Vagina (tissue), 2 donors: ENCODE measurements at regions not wholly inside any gene's neighbourhood (a gene's known extent, or its start where the extent isn't known, plus 50 kb on each side); places are given as distances from the start of the nearest gene placed in this dataset.

Experiments
- DNase-seq, 2 donors: peaks; one replicate each; pipeline ENCODE4 v3.0.0-alpha.2; 2017; ENCODE audit errors: extremely low spot score in 2 of 2
- H3K27ac ChIP-seq: fragments of 200-600 bp; sonication (generic); one replicate; pipeline ENCODE4 v1.5.1; 2019
- H3K27me3 ChIP-seq: fragments of 200-600 bp; sonication (generic); one replicate; pipeline ENCODE4 v1.5.1; 2019
- H3K36me3 ChIP-seq, 2 donors: fragments of 200-600 bp; sonication (generic); one replicate each; pipeline ENCODE4 v1.5.1; 2017 to 2019
- H3K4me1 ChIP-seq: fragments of 200-600 bp; sonication (generic); one replicate; pipeline ENCODE4 v1.5.1; 2019
- H3K4me3 ChIP-seq, 2 donors: fragments of 200-600 bp; sonication (generic); 1 replicate in 1 of 2; 2 replicates in 1 of 2; pipeline ENCODE4 v1.5.1; 2016 to 2019
- H3K9me3 ChIP-seq: fragments of 200-600 bp; sonication (generic); one replicate; pipeline ENCODE4 v1.5.1; 2019
- POLR2A ChIP-seq, 2 donors: fragments of 450-650 bp; IDR thresholded peaks; one replicate each; pipeline ENCODE4 v1.6.1; 2017; ENCODE audit warnings: antibody characterized with exemption in 2 of 2, mild to moderate bottlenecking in 2 of 2, moderate library complexity in 2 of 2
- POLR2AphosphoS5 ChIP-seq, 2 donors: sonication (generic); formaldehyde crosslinking; IDR thresholded peaks; one replicate each; pipeline ENCODE4 v1.9.0; 2017; ENCODE audit warnings: antibody characterized with exemption in 2 of 2, mild to moderate bottlenecking in 2 of 2, low read depth in 1 of 2; ENCODE audit not compliant: insufficient read depth in 1 of 2
- intact Hi-C: fragments of 100-400 bp; cut with DNase I; formaldehyde crosslinking; loops from one replicate; pipeline ENCODE4 v1.15.1; 2023
- TF ChIP-seq, protein P1 (sequence below), 3 experiments: fragments of 450-650 bp in 2 of 3; fragments of 200-600 bp in 1 of 3; sonication (generic) in 1 of 3; IDR thresholded peaks; one replicate each; pipeline ENCODE4 v1.5.1; 2017 to 2019; ENCODE audit warnings: antibody characterized with exemption in 3 of 3, mild to moderate bottlenecking in 2 of 3, moderate library complexity in 2 of 3

DNA sequence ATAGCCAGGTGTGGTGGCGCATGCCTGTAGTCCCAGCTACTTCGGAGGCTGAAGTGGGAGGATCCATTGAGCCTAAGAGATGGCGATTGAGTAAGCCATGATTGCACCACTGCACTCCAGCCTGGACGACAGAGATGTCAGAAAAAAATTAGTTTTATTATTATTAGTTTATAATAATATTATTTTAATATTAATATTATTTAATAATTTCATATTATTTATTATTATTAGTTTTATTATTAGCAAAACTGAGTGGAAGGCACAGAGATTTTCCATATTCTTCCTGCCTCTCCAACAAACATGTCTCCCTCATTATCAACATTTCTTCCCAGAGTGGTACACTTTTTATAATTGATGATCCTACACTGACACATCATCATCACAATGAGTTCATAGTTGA is 278.2 kb downstream of the SOX11 start:
- no peaks in the 10 kb centered on the region for H3K4me1 ChIP-seq
- no peaks in the 10 kb centered on the region for H3K36me3 ChIP-seq
- no peak for DNase-seq
- intact Hi-C loops: no loop called here
- TF ChIP-seq POLR2A (IDR thresholded peaks at IDR 0.05) (no peak), POLR2AphosphoS5 (IDR thresholded peaks at IDR 0.05; ENCODE audit: insufficient read depth in 1 of 2, low read depth in 1 of 2) (no peak)
- TF ChIP-seq, protein P1, sequence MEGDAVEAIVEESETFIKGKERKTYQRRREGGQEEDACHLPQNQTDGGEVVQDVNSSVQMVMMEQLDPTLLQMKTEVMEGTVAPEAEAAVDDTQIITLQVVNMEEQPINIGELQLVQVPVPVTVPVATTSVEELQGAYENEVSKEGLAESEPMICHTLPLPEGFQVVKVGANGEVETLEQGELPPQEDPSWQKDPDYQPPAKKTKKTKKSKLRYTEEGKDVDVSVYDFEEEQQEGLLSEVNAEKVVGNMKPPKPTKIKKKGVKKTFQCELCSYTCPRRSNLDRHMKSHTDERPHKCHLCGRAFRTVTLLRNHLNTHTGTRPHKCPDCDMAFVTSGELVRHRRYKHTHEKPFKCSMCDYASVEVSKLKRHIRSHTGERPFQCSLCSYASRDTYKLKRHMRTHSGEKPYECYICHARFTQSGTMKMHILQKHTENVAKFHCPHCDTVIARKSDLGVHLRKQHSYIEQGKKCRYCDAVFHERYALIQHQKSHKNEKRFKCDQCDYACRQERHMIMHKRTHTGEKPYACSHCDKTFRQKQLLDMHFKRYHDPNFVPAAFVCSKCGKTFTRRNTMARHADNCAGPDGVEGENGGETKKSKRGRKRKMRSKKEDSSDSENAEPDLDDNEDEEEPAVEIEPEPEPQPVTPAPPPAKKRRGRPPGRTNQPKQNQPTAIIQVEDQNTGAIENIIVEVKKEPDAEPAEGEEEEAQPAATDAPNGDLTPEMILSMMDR (IDR thresholded peaks at IDR 0.05): no peak
- H3K9me3 ChIP-seq: no peaks in the 10 kb centered on the region
- no peak overlapping the region for H3K27ac ChIP-seq
- H3K27me3 ChIP-seq: no peaks in the 10 kb centered on the region
- no peak overlapping the region for H3K4me3 ChIP-seq

GRCh38 chr2:5974477-5974876 is 282.3 kb downstream of the SOX11 start:
- H3K4me1 ChIP-seq: no peaks in the 10 kb centered on the region
- TF ChIP-seq, protein P1 (IDR thresholded peaks at IDR 0.05): no peak
- TF ChIP-seq POLR2AphosphoS5 (IDR thresholded peaks at IDR 0.05; ENCODE audit: insufficient read depth in 1 of 2, low read depth in 1 of 2): no peak
- no peak for TF ChIP-seq POLR2A (IDR thresholded peaks at IDR 0.05)
- intact Hi-C loops: no loop called here
- DNase-seq: no peak
- H3K27me3 ChIP-seq: no peaks in the 10 kb centered on the region
- no peaks in the 10 kb centered on the region for H3K9me3 ChIP-seq
- H3K27ac ChIP-seq: no peak overlapping the region
- H3K36me3 ChIP-seq: no peaks in the 10 kb centered on the region
- no peak overlapping the region for H3K4me3 ChIP-seq

DNA sequence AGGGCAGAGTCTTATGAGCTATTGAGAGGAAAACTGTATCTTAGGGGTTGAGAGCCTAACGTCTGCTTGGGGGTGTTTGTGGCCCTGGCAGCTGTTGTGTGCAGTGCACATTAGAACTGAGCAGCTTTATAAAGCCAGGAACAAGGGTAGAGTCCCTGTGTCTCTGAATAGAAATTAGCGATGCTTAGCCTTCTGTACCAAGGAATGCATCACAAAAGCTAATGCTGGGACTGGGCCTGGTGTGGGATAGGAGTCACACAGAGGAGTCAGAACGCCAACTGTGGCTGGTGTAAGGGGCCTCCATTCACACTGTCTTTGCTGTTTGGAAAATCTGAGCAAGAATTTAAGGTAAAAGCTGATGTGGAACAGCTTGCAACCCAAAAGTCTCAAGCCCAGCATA is 283.2 kb downstream of the SOX11 start:
- TF ChIP-seq, protein P1 (IDR thresholded peaks at IDR 0.05): no peak
- TF ChIP-seq POLR2A (IDR thresholded peaks at IDR 0.05) (no peak), POLR2AphosphoS5 (IDR thresholded peaks at IDR 0.05; ENCODE audit: insufficient read depth in 1 of 2, low read depth in 1 of 2) (no peak)
- no peaks in the 10 kb centered on the region for H3K4me1 ChIP-seq
- DNase-seq: no peak
- intact Hi-C loops: no loop called here
- H3K36me3 ChIP-seq: no peaks in the 10 kb centered on the region
- H3K9me3 ChIP-seq: no peaks in the 10 kb centered on the region
- H3K4me3 ChIP-seq: no peak overlapping the region
- no peak overlapping the region for H3K27ac ChIP-seq
- no peaks in the 10 kb centered on the region for H3K27me3 ChIP-seq

- intact Hi-C loops: no loop called here
- Histone ChIP-seq H3K36me3 (no peaks in the 10 kb centered on the region), H3K9me3 (no peaks in the 10 kb centered on the region), H3K27ac (no peak overlapping the region), H3K4me1 (no peaks in the 10 kb centered on the region), H3K4me3 (no peak overlapping the region), H3K27me3 (no peaks in the 10 kb centered on the region)
- DNase-seq: no peak
- TF ChIP-seq POLR2AphosphoS5 (IDR thresholded peaks at IDR 0.05; ENCODE audit: insufficient read depth in 1 of 2, low read depth in 1 of 2) (no peak), POLR2A (IDR thresholded peaks at IDR 0.05) (no peak)
- TF ChIP-seq, protein P1 (IDR thresholded peaks at IDR 0.05): no peak
Observed at GRCh38 chr2:5976531-5977065, 284.4 kb downstream of the SOX11 start.

DNA sequence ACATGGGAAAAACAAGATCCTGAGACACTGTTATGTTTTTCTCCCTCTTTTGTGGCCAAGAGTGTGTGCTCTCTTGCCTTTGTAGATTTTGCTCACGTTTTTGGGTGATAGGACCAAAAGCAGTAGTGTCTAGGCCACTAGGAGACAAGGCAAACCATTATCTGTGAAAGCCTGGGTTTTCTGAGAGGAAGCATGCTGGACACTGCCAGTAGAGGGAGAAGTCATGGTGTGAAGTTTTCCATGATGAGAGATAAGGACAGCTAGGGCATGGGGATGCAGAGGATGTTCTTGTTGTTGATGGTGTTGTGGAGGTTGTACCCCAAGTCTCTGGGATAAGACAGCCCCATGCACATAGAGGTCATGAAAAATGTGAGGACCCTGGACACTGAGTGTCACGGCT is 285.3 kb downstream of the SOX11 start:
- no peaks in the 10 kb centered on the region for H3K27me3 ChIP-seq
- TF ChIP-seq POLR2AphosphoS5 (IDR thresholded peaks at IDR 0.05; ENCODE audit: insufficient read depth in 1 of 2, low read depth in 1 of 2): no peak
- TF ChIP-seq POLR2A (IDR thresholded peaks at IDR 0.05): no peak
- TF ChIP-seq, protein P1 (IDR thresholded peaks at IDR 0.05): no peak
- no peaks in the 10 kb centered on the region for H3K4me1 ChIP-seq
- no peaks in the 10 kb centered on the region for H3K36me3 ChIP-seq
- no peak for DNase-seq
- H3K27ac ChIP-seq: no peak overlapping the region
- no peak overlapping the region for H3K4me3 ChIP-seq
- intact Hi-C loops: no loop called here
- H3K9me3 ChIP-seq: no peaks in the 10 kb centered on the region
